ENCODE measurements at regions not wholly inside any gene's neighbourhood (a gene's known extent, or its start where the extent isn't known, plus 50 kb on each side); places are given as distances from the start of the nearest gene placed in this dataset.

GRCh38 chr2:190791347-190791975 is 89.2 kb upstream of the GLS start:
- TF ChIP-seq POLR2AphosphoS5 (IDR thresholded peaks at IDR 0.05) (no peak), EP300 (IDR thresholded peaks at IDR 0.05; ENCODE audit: low read depth) (no peak), POLR2A (IDR thresholded peaks at IDR 0.05) (no peak)
- TF ChIP-seq, protein P1, sequence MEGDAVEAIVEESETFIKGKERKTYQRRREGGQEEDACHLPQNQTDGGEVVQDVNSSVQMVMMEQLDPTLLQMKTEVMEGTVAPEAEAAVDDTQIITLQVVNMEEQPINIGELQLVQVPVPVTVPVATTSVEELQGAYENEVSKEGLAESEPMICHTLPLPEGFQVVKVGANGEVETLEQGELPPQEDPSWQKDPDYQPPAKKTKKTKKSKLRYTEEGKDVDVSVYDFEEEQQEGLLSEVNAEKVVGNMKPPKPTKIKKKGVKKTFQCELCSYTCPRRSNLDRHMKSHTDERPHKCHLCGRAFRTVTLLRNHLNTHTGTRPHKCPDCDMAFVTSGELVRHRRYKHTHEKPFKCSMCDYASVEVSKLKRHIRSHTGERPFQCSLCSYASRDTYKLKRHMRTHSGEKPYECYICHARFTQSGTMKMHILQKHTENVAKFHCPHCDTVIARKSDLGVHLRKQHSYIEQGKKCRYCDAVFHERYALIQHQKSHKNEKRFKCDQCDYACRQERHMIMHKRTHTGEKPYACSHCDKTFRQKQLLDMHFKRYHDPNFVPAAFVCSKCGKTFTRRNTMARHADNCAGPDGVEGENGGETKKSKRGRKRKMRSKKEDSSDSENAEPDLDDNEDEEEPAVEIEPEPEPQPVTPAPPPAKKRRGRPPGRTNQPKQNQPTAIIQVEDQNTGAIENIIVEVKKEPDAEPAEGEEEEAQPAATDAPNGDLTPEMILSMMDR (IDR thresholded peaks at IDR 0.05): no peak
- Histone ChIP-seq H3K9me3 (no peaks in the 10 kb centered on the region), H3K27me3 (no peaks in the 10 kb centered on the region), H3K4me1 (peaks cover 0 to 12% (median 6%) of the 10 kb centered on the region in 4 donors), H3K36me3 (no peaks in the 10 kb centered on the region), H3K27ac (no peak overlapping the region), H3K4me3 (no peak overlapping the region)
- intact Hi-C loops (cut with DNase I; ENCODE audit: low total_unique reads) (no loop called here), in situ Hi-C loops (cut with MboI; ENCODE audit: low pct_ligation_motif_present in 1 of 4, low pct_unique_long_range_greater_than_20kb in 1 of 4, low sequenced_read_pairs in 3 of 4) (loop anchor here in 1 of 4 donors (25.0 kb wide), 1 partner anchor 371 kb away; the partner anchor contains the start of gene STAT4)
- DNase-seq: no peak
- WGBS, 2 donors (ENCODE audit: low coverage in 1 of 2): 50 to 70% methylated on average over 7 of the region's 7 CpGs

DNA sequence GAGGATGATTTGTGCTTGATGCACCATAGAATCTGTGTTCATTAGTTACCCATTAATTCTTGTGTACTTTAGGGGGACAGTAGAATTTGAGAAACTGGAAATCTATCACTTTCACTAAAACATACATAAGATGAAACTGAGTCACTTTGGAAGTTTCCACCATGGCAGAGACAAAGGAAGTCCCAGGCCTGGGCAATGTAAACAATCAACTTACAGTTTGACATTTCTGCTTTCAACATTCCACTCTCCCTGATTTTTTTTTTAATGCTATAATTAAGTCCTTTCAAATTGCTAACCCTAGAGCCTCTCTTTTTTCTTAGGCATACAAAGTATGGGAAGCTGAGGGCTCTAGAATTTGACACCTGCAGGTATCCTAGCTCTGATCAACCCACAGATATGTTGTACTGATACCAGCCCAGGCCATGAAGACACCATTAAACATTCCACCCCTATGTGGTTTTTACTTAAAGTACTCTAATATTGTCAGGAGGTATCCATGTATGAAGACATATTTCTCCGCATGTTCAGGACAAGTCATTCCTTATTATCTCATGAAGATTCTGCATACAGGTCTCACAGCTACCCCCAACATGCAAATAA is 88.5 kb upstream of the GLS start:
- WGBS, 2 donors (ENCODE audit: low coverage in 1 of 2): 80 to 97% methylated on average over 1 of the region's 1 CpG

DNA sequence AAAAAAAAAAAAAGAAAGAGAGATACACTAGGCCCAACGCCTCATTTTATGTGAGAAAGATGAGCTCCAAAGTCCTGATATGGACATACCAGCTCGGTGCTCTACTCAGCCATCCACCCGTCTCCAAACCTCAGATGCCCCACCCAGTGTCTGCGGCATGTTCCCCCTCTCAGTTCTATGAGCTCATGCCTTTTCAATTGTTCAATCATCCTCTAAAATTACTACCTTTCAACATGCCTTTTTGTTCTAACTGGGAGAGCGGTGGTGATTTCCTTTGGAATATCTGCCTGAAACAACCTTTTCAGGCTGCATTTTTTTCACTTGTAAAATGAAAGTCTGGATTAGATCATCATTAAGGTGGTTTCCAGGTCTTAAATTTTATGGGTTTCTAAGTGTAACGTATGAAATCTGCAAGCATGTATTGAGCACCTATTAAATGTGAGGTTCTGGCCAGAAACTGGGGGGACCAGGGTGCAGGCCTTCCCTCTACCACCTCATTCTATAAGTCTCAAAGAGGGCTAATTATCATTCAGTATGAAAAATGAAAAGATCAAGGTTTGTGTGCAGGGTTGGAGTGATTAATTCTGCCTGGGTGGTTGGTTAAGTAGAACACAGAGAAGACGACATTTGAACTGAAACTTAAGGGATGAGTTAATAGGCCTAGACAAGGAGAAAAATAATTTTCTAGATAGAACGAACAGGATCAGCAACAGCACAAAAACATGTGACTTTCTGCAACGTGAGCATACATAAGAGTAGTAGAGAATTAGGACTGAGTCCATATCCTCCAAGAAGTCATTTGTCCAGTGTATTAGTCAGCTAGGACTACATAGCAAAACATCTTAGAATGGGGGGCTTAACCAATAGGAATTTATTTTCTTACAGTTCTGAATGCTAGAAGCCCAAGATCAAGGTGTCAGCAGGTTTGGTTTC is 87.4 kb upstream of the GLS start:
- TF ChIP-seq POLR2A (IDR thresholded peaks at IDR 0.05): no peak
- TF ChIP-seq, protein P1 (IDR thresholded peaks at IDR 0.05): no peak
- no peak for TF ChIP-seq POLR2AphosphoS5 (IDR thresholded peaks at IDR 0.05)
- TF ChIP-seq EP300 (IDR thresholded peaks at IDR 0.05; ENCODE audit: low read depth): no peak
- H3K9me3 ChIP-seq: no peaks in the 10 kb centered on the region
- no peak overlapping the region for H3K27ac ChIP-seq
- intact Hi-C loops (cut with DNase I; ENCODE audit: low total_unique reads): no loop called here
- peaks cover 0 to 8% (median 3%) of the 10 kb centered on the region in 4 donors for H3K4me1 ChIP-seq
- no peaks in the 10 kb centered on the region for H3K36me3 ChIP-seq
- 77 to 79% methylated on average over 8 to 9 of the region's 9 CpGs for WGBS, 2 donors (ENCODE audit: low coverage in 1 of 2)
- in situ Hi-C loops (cut with MboI; ENCODE audit: low pct_ligation_motif_present in 1 of 4, low pct_unique_long_range_greater_than_20kb in 1 of 4, low sequenced_read_pairs in 3 of 4): loop anchor here in 1 of 4 donors (25.0 kb wide), 1 partner anchor 369 kb away; the partner anchor contains the start of gene STAT4
- no peak overlapping the region for H3K4me3 ChIP-seq
- no peaks in the 10 kb centered on the region for H3K27me3 ChIP-seq
- DNase-seq: no peak

More for the DNA sequence above, 88.5 kb upstream of the GLS start:
- in situ Hi-C loops (cut with MboI; ENCODE audit: low pct_ligation_motif_present in 1 of 4, low pct_unique_long_range_greater_than_20kb in 1 of 4, low sequenced_read_pairs in 3 of 4) (loop anchor here in 1 of 4 donors (25.0 kb wide), 1 partner anchor 370 kb away; the partner anchor contains the start of gene STAT4), intact Hi-C loops (cut with DNase I; ENCODE audit: low total_unique reads) (no loop called here)
- no peak for DNase-seq
- Histone ChIP-seq H3K4me1 (peaks cover 0 to 8% (median 3%) of the 10 kb centered on the region in 4 donors), H3K9me3 (no peaks in the 10 kb centered on the region), H3K4me3 (no peak overlapping the region), H3K27ac (no peak overlapping the region), H3K27me3 (no peaks in the 10 kb centered on the region), H3K36me3 (no peaks in the 10 kb centered on the region)
- TF ChIP-seq, protein P1 (IDR thresholded peaks at IDR 0.05): no peak
- TF ChIP-seq POLR2AphosphoS5 (IDR thresholded peaks at IDR 0.05): no peak

GRCh38 chr2:190794377-190794776 is 86.2 kb upstream of the GLS start:
- no peak for DNase-seq
- H3K27ac ChIP-seq: no peak overlapping the region
- WGBS, 2 donors (ENCODE audit: low coverage in 1 of 2): 73% methylated on average over 6 of the region's 6 CpGs; no CpG with 5 or more reads in 1 of the 2 donors
- TF ChIP-seq, protein P1 (IDR thresholded peaks at IDR 0.05): no peak
- TF ChIP-seq EP300 (IDR thresholded peaks at IDR 0.05; ENCODE audit: low read depth) (no peak), POLR2A (IDR thresholded peaks at IDR 0.05) (no peak), POLR2AphosphoS5 (IDR thresholded peaks at IDR 0.05) (no peak)
- in situ Hi-C loops (cut with MboI; ENCODE audit: low pct_ligation_motif_present in 1 of 4, low pct_unique_long_range_greater_than_20kb in 1 of 4, low sequenced_read_pairs in 3 of 4) (loop anchor here in 1 of 4 donors (25.0 kb wide), 1 partner anchor 368 kb away; the partner anchor contains the start of gene STAT4), intact Hi-C loops (cut with DNase I; ENCODE audit: low total_unique reads) (no loop called here)
- H3K4me1 ChIP-seq: peaks cover 0 to 8% (median 3%) of the 10 kb centered on the region in 4 donors
- no peaks in the 10 kb centered on the region for H3K27me3 ChIP-seq
- H3K36me3 ChIP-seq: no peaks in the 10 kb centered on the region
- no peaks in the 10 kb centered on the region for H3K9me3 ChIP-seq
- no peak overlapping the region for H3K4me3 ChIP-seq

All from transverse colon (tissue), 4 donors.